K562 (cell line): ENCODE measurements at regions not wholly inside any gene's neighbourhood (a gene's known extent, or its start where the extent isn't known, plus 50 kb on each side); places are given as distances from the start of the nearest gene placed in this dataset.

ENCODE experiments used
- EP300 ChIP-seq: IDR thresholded peaks from 2 replicates; pipeline ENCODE4 v1.6.1; 2012; ENCODE audit warnings: low read length, improper control_type of control experiment
- FUS ChIP-seq: fragments of 200-400 bp; formaldehyde crosslinking; optimal IDR thresholded peaks from 2 replicates; pipeline ENCODE3; 2017; ENCODE audit warnings: low read depth, low read length
- MTF1 ChIP-seq: fragments of 250-450 bp; sonication (Bioruptor Pico); IDR thresholded peaks from 2 replicates; pipeline ENCODE4 v1.9.0; 2021; ENCODE audit warnings: moderate library complexity, mild to moderate bottlenecking, inconsistent platforms, borderline replicate concordance
- SMAD3 ChIP-seq: fragments of 450-650 bp; formaldehyde crosslinking; conservative IDR thresholded peaks from 2 replicates; pipeline ENCODE4 v1.4.0; 2020; ENCODE audit warnings: mild to moderate bottlenecking
- ZBTB33 ChIP-seq: sonication (generic); formaldehyde crosslinking; IDR thresholded peaks from 2 replicates; pipeline ENCODE4 v1.8.1; 2023; ENCODE audit warnings: mild to moderate bottlenecking, missing genetic modification reagents
- ZKSCAN8 ChIP-seq: fragments of 200-800 bp; sonication (Bioruptor generic); IDR thresholded peaks from 2 replicates; pipeline ENCODE4 v1.6.1; 2016; ENCODE audit warnings: missing genetic modification characterization, missing compliant biosample characterization

- TF ChIP-seq SMAD3 (no peak), EP300 (no peak), ZKSCAN8 (no peak), FUS (no peak), ZBTB33 (CRISPR knock-in tag) (no peak), MTF1 (CRISPR knock-in tag) (no peak)
These were observed 66.5 kb upstream of the NPAS2 start for GRCh38 chr2:100753444-100753843.
